ENCODE measurements at regions not wholly inside any gene's neighbourhood (a gene's known extent, or its start where the extent isn't known, plus 50 kb on each side); places are given as distances from the start of the nearest gene placed in this dataset.

- Histone ChIP-seq H3K9me3 (ENCODE audit: control insufficient read depth in 2 of 2, insufficient read depth in 1 of 2, low read depth in 1 of 2, low read length in 1 of 2) (no peaks in the 10 kb centered on the region), H3K36me3 (ENCODE audit: control insufficient read depth in 3 of 3, insufficient read depth in 2 of 3, low read depth in 1 of 3, low read length in 3 of 3) (no peaks in the 10 kb centered on the region), H3K27ac (ENCODE audit: low read depth in 1 of 3, low read length in 2 of 3) (no peak overlapping the region), H3K4me1 (ENCODE audit: control insufficient read depth in 3 of 3, insufficient read depth in 2 of 3, low read depth in 1 of 3, low read length in 2 of 3) (no peaks in the 10 kb centered on the region), H3K27me3 (ENCODE audit: control insufficient read depth in 3 of 3, insufficient read depth in 3 of 3, low read length in 3 of 3) (no peaks in the 10 kb centered on the region), H3K4me3 (ENCODE audit: low read depth in 1 of 3, low read length in 3 of 3) (no peak overlapping the region)
- no peak for DNase-seq
- 85 to 87% (median 86%) methylated on average over 4 of the region's 4 CpGs for WGBS, 3 donors
- FAIRE-seq: no peak
These were observed 1610.4 kb upstream of the ZEB2 start for GRCh38 chr2:146130290-146130689.

GRCh38 chr2:146129231-146129630 is 1609.3 kb upstream of the ZEB2 start:
- WGBS, 3 donors: 83 to 88% (median 86%) methylated on average over 2 of the region's 2 CpGs
- Histone ChIP-seq H3K4me3 (ENCODE audit: low read depth in 1 of 3, low read length in 3 of 3) (no peak overlapping the region), H3K27ac (ENCODE audit: low read depth in 1 of 3, low read length in 2 of 3) (no peak overlapping the region), H3K27me3 (ENCODE audit: control insufficient read depth in 3 of 3, insufficient read depth in 3 of 3, low read length in 3 of 3) (no peaks in the 10 kb centered on the region), H3K36me3 (ENCODE audit: control insufficient read depth in 3 of 3, insufficient read depth in 2 of 3, low read depth in 1 of 3, low read length in 3 of 3) (no peaks in the 10 kb centered on the region), H3K9me3 (ENCODE audit: control insufficient read depth in 2 of 2, insufficient read depth in 1 of 2, low read depth in 1 of 2, low read length in 1 of 2) (no peaks in the 10 kb centered on the region), H3K4me1 (ENCODE audit: control insufficient read depth in 3 of 3, insufficient read depth in 2 of 3, low read depth in 1 of 3, low read length in 2 of 3) (no peaks in the 10 kb centered on the region)
- DNase-seq: no peak
- no peak for FAIRE-seq

- H3K27ac ChIP-seq (ENCODE audit: low read depth in 1 of 3, low read length in 2 of 3): no peak overlapping the region
- FAIRE-seq: no peak
- no peaks in the 10 kb centered on the region for H3K27me3 ChIP-seq (ENCODE audit: control insufficient read depth in 3 of 3, insufficient read depth in 3 of 3, low read length in 3 of 3)
- no peak overlapping the region for H3K4me3 ChIP-seq (ENCODE audit: low read depth in 1 of 3, low read length in 3 of 3)
- H3K9me3 ChIP-seq (ENCODE audit: control insufficient read depth in 2 of 2, insufficient read depth in 1 of 2, low read depth in 1 of 2, low read length in 1 of 2): no peaks in the 10 kb centered on the region
- H3K4me1 ChIP-seq (ENCODE audit: control insufficient read depth in 3 of 3, insufficient read depth in 2 of 3, low read depth in 1 of 3, low read length in 2 of 3): no peaks in the 10 kb centered on the region
- 78 to 83% (median 79%) methylated on average over 3 of the region's 3 CpGs for WGBS, 3 donors
- no peaks in the 10 kb centered on the region for H3K36me3 ChIP-seq (ENCODE audit: control insufficient read depth in 3 of 3, insufficient read depth in 2 of 3, low read depth in 1 of 3, low read length in 3 of 3)
- no peak for DNase-seq
These were observed 1608.3 kb upstream of the ZEB2 start for GRCh38 chr2:146128216-146128615.

GRCh38 chr2:146125551-146125950 is 1605.6 kb upstream of the ZEB2 start:
- FAIRE-seq (no peak), DNase-seq (no peak)
- no peak overlapping the region for H3K27ac ChIP-seq (ENCODE audit: low read depth in 1 of 3, low read length in 2 of 3)
- H3K4me1 ChIP-seq (ENCODE audit: control insufficient read depth in 3 of 3, insufficient read depth in 2 of 3, low read depth in 1 of 3, low read length in 2 of 3): no peaks in the 10 kb centered on the region
- no peaks in the 10 kb centered on the region for H3K9me3 ChIP-seq (ENCODE audit: control insufficient read depth in 2 of 2, insufficient read depth in 1 of 2, low read depth in 1 of 2, low read length in 1 of 2)
- no peaks in the 10 kb centered on the region for H3K36me3 ChIP-seq (ENCODE audit: control insufficient read depth in 3 of 3, insufficient read depth in 2 of 3, low read depth in 1 of 3, low read length in 3 of 3)
- no peak overlapping the region for H3K4me3 ChIP-seq (ENCODE audit: low read depth in 1 of 3, low read length in 3 of 3)
- H3K27me3 ChIP-seq (ENCODE audit: control insufficient read depth in 3 of 3, insufficient read depth in 3 of 3, low read length in 3 of 3): no peaks in the 10 kb centered on the region

GRCh38 chr2:146124741-146125140 is 1604.8 kb upstream of the ZEB2 start:
- Histone ChIP-seq H3K27me3 (ENCODE audit: control insufficient read depth in 3 of 3, insufficient read depth in 3 of 3, low read length in 3 of 3) (no peaks in the 10 kb centered on the region), H3K27ac (ENCODE audit: low read depth in 1 of 3, low read length in 2 of 3) (no peak overlapping the region), H3K4me3 (ENCODE audit: low read depth in 1 of 3, low read length in 3 of 3) (no peak overlapping the region), H3K9me3 (ENCODE audit: control insufficient read depth in 2 of 2, insufficient read depth in 1 of 2, low read depth in 1 of 2, low read length in 1 of 2) (no peaks in the 10 kb centered on the region), H3K4me1 (ENCODE audit: control insufficient read depth in 3 of 3, insufficient read depth in 2 of 3, low read depth in 1 of 3, low read length in 2 of 3) (no peaks in the 10 kb centered on the region), H3K36me3 (ENCODE audit: control insufficient read depth in 3 of 3, insufficient read depth in 2 of 3, low read depth in 1 of 3, low read length in 3 of 3) (no peaks in the 10 kb centered on the region)
- FAIRE-seq (no peak), DNase-seq (no peak)
- WGBS, 3 donors: 41 to 67% (median 44%) methylated on average over 2 of the region's 2 CpGs

GRCh38 chr2:146123714-146124113 is 1603.8 kb upstream of the ZEB2 start:
- no peak overlapping the region for H3K27ac ChIP-seq (ENCODE audit: low read depth in 1 of 3, low read length in 2 of 3)
- no peaks in the 10 kb centered on the region for H3K36me3 ChIP-seq (ENCODE audit: control insufficient read depth in 3 of 3, insufficient read depth in 2 of 3, low read depth in 1 of 3, low read length in 3 of 3)
- no peaks in the 10 kb centered on the region for H3K27me3 ChIP-seq (ENCODE audit: control insufficient read depth in 3 of 3, insufficient read depth in 3 of 3, low read length in 3 of 3)
- 56 to 79% (median 59%) methylated on average over 1 of the region's 1 CpG for WGBS, 3 donors
- H3K9me3 ChIP-seq (ENCODE audit: control insufficient read depth in 2 of 2, insufficient read depth in 1 of 2, low read depth in 1 of 2, low read length in 1 of 2): no peaks in the 10 kb centered on the region
- no peaks in the 10 kb centered on the region for H3K4me1 ChIP-seq (ENCODE audit: control insufficient read depth in 3 of 3, insufficient read depth in 2 of 3, low read depth in 1 of 3, low read length in 2 of 3)
- FAIRE-seq (no peak), DNase-seq (no peak)
- H3K4me3 ChIP-seq (ENCODE audit: low read depth in 1 of 3, low read length in 3 of 3): no peak overlapping the region

DNA sequence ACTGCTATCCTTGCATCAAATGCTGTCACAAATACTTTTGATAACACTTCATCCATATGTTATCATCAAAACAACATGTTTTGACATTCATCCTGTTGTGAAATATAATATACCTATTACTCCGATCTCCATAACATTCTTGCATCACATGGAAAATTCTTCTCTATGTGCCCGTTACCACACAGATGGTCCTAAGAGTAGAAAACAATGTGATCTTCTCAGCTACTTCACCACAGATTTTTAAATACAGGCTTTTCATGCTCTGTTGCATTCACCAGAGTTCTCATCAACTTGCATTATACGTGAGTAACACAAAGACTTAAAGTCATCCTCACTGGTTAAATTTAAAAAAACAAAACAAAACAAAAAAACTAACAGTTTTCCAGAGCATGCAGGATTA is 1603.3 kb upstream of the ZEB2 start:
- WGBS, 3 donors: 83 to 88% (median 86%) methylated on average over 3 of the region's 3 CpGs
- no peaks in the 10 kb centered on the region for H3K9me3 ChIP-seq (ENCODE audit: control insufficient read depth in 2 of 2, insufficient read depth in 1 of 2, low read depth in 1 of 2, low read length in 1 of 2)
- no peak for FAIRE-seq

GRCh38 chr2:146119586-146119985 is 1599.7 kb upstream of the ZEB2 start:
- FAIRE-seq (no peak), DNase-seq (no peak)
- Histone ChIP-seq H3K36me3 (ENCODE audit: control insufficient read depth in 3 of 3, insufficient read depth in 2 of 3, low read depth in 1 of 3, low read length in 3 of 3) (no peaks in the 10 kb centered on the region), H3K9me3 (ENCODE audit: control insufficient read depth in 2 of 2, insufficient read depth in 1 of 2, low read depth in 1 of 2, low read length in 1 of 2) (no peaks in the 10 kb centered on the region), H3K4me1 (ENCODE audit: control insufficient read depth in 3 of 3, insufficient read depth in 2 of 3, low read depth in 1 of 3, low read length in 2 of 3) (no peaks in the 10 kb centered on the region), H3K27me3 (ENCODE audit: control insufficient read depth in 3 of 3, insufficient read depth in 3 of 3, low read length in 3 of 3) (no peaks in the 10 kb centered on the region), H3K27ac (ENCODE audit: low read depth in 1 of 3, low read length in 2 of 3) (peak overlapping the region in 1 of 3 donors; percentile 2), H3K4me3 (ENCODE audit: low read depth in 1 of 3, low read length in 3 of 3) (no peak overlapping the region)
- 78 to 85% (median 79%) methylated on average over 3 of the region's 3 CpGs for WGBS, 3 donors

More for the DNA sequence above, 1603.3 kb upstream of the ZEB2 start:
- Histone ChIP-seq H3K4me1 (ENCODE audit: control insufficient read depth in 3 of 3, insufficient read depth in 2 of 3, low read depth in 1 of 3, low read length in 2 of 3) (no peaks in the 10 kb centered on the region), H3K4me3 (ENCODE audit: low read depth in 1 of 3, low read length in 3 of 3) (no peak overlapping the region), H3K27me3 (ENCODE audit: control insufficient read depth in 3 of 3, insufficient read depth in 3 of 3, low read length in 3 of 3) (no peaks in the 10 kb centered on the region), H3K36me3 (ENCODE audit: control insufficient read depth in 3 of 3, insufficient read depth in 2 of 3, low read depth in 1 of 3, low read length in 3 of 3) (no peaks in the 10 kb centered on the region), H3K27ac (ENCODE audit: low read depth in 1 of 3, low read length in 2 of 3) (no peak overlapping the region)
- no peak for DNase-seq

GRCh38 chr2:146108993-146109392 is 1589.1 kb upstream of the ZEB2 start:
- no peak for DNase-seq
- no peaks in the 10 kb centered on the region for H3K36me3 ChIP-seq (ENCODE audit: control insufficient read depth in 3 of 3, insufficient read depth in 2 of 3, low read depth in 1 of 3, low read length in 3 of 3)
- no peaks in the 10 kb centered on the region for H3K27me3 ChIP-seq (ENCODE audit: control insufficient read depth in 3 of 3, insufficient read depth in 3 of 3, low read length in 3 of 3)
- WGBS, 3 donors: 65 to 93% (median 85%) methylated on average over 3 of the region's 3 CpGs
- H3K27ac ChIP-seq (ENCODE audit: low read depth in 1 of 3, low read length in 2 of 3): no peak overlapping the region
- no peak for FAIRE-seq
- no peaks in the 10 kb centered on the region for H3K9me3 ChIP-seq (ENCODE audit: control insufficient read depth in 2 of 2, insufficient read depth in 1 of 2, low read depth in 1 of 2, low read length in 1 of 2)
- H3K4me1 ChIP-seq (ENCODE audit: control insufficient read depth in 3 of 3, insufficient read depth in 2 of 3, low read depth in 1 of 3, low read length in 2 of 3): no peaks in the 10 kb centered on the region
- no peak overlapping the region for H3K4me3 ChIP-seq (ENCODE audit: low read depth in 1 of 3, low read length in 3 of 3)
